Psoas muscle (tissue), 7 donors: ENCODE measurements at regions not wholly inside any gene's neighbourhood (a gene's known extent, or its start where the extent isn't known, plus 50 kb on each side); places are given as distances from the start of the nearest gene placed in this dataset.

Experiments used
- ATAC-seq, 4 donors: fragments of 200-7000 bp; cut with Tn5 transposase; one replicate each; pipeline ENCODE4 v1.9.1; 2020; ENCODE audit warnings: moderate library complexity in 3 of 4, mild to moderate bottlenecking in 2 of 4
- DNase-seq, 2 donors: peaks; one replicate each; pipeline ENCODE4 v3.0.0-alpha.2; 2020
- H3K27ac ChIP-seq: fragments of 200-600 bp; one replicate; pipeline ENCODE4 v1.8.0; 2022
- H3K27me3 ChIP-seq, 3 donors: fragments of 200-600 bp in 1 of 3; one replicate each; pipeline versions ENCODE4 v1.6.1 to v1.8.0; 2013 to 2022; ENCODE audit warnings: low read length in 2 of 3, mild to moderate bottlenecking in 2 of 3, moderate library complexity in 1 of 3; ENCODE audit not compliant: insufficient read depth in 3 of 3
- H3K36me3 ChIP-seq, 2 donors: fragments of 200-600 bp in 1 of 2; one replicate each; pipeline versions ENCODE4 v1.6.1 to v1.8.0; 2013 to 2022; ENCODE audit warnings: low read depth in 1 of 2, mild to moderate bottlenecking in 1 of 2, moderate library complexity in 1 of 2; ENCODE audit not compliant: insufficient read depth in 1 of 2
- H3K4me1 ChIP-seq: fragments of 200-600 bp; one replicate; pipeline ENCODE4 v1.8.0; 2022
- H3K4me3 ChIP-seq: fragments of 200-600 bp; one replicate; pipeline ENCODE4 v1.8.0; 2022; ENCODE audit warnings: mild to moderate bottlenecking
- H3K9me3 ChIP-seq: fragments of 200-600 bp; one replicate; pipeline ENCODE4 v1.8.0; 2022
- WGBS, 3 donors: extraction: QIAGEN DNeasy Blood & Tissue Kit; methylation state at CpG; one replicate each; pipeline versions ENCODE4 v1.1.6 to v1.1.7; 2013; 5-methylcytosine and 5-hydroxymethylcytosine counted together
- intact Hi-C, 2 donors: fragments of 100-400 bp; cut with DNase I; formaldehyde crosslinking; loops; one replicate each; pipeline versions ENCODE4 v1.11.0 to v1.14.2; 2022
- TF ChIP-seq, protein P1 (sequence below): fragments of 200-600 bp; IDR thresholded peaks from one replicate; pipeline ENCODE4 v1.8.0; 2022; ENCODE audit warnings: antibody characterized with exemption
- donor health status: healthy with polysubstance abuse.
- donor health status: DM: no; HTN: no; CAD: no; lungs with moderate emphysema.
- donor health status: Bipolar disorder and iron deficiency.
- donor health status: healthy.
- donor health status: DM: yes; HTN: yes; CAD: no.
- donor health status: DM: no; HTN: no; CAD: no.
- donor health status: DM: yes; HTN: yes; CAD: no.

DNA sequence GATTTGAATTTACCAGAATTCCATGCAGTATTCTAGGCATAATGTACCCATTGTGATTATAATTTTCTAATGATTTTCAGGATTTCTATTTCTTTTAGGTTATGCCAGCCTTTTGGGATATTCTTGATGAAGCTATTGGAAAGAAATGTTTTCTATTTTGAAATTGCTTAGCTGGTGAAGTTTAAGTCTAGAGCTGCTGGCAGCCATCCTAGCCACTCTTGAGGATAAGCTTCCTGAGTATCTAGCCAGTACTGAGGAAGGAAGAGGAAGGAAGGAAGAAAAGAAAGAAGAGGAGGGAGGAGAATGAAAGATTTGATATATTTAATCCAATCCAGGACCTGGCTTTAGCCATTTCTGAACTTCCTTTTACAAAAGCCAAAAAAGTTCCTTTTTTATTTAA, 142.1 kb upstream of the DAB2 start:
- intact Hi-C loops: loop anchor here in 1 of 2 donors (5.0 kb wide), 1 partner anchor 190 kb away; no protein-coding TSS in a partner anchor
- Histone ChIP-seq H3K4me1 (no peaks in the 10 kb centered on the region), H3K27ac (no peak overlapping the region), H3K36me3 (no peaks in the 10 kb centered on the region), H3K4me3 (no peak overlapping the region), H3K9me3 (no peaks in the 10 kb centered on the region), H3K27me3 (no peaks in the 10 kb centered on the region)
- DNase-seq (no peak), ATAC-seq (no peak)
- TF ChIP-seq, protein P1, sequence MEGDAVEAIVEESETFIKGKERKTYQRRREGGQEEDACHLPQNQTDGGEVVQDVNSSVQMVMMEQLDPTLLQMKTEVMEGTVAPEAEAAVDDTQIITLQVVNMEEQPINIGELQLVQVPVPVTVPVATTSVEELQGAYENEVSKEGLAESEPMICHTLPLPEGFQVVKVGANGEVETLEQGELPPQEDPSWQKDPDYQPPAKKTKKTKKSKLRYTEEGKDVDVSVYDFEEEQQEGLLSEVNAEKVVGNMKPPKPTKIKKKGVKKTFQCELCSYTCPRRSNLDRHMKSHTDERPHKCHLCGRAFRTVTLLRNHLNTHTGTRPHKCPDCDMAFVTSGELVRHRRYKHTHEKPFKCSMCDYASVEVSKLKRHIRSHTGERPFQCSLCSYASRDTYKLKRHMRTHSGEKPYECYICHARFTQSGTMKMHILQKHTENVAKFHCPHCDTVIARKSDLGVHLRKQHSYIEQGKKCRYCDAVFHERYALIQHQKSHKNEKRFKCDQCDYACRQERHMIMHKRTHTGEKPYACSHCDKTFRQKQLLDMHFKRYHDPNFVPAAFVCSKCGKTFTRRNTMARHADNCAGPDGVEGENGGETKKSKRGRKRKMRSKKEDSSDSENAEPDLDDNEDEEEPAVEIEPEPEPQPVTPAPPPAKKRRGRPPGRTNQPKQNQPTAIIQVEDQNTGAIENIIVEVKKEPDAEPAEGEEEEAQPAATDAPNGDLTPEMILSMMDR: no peak

DNA sequence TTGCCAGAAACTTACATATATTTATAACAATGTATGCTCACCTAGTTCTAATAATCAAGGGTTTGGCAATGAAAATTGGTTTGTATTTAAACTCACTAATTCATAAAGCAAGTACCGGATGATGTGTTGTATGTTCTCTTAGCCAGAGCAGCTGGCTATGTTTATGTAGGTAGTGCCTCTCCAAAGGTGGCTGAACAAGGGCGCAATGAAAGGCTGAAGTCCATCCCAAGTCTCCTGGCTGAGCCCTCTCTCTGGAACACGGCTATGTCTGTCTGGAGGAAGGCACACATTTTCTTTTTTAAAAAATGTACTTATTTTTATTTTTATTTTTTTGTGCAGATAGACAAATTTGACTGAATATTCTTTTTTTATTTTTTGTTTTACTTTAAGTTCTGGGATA, 141.2 kb upstream of the DAB2 start:
- intact Hi-C loops: loop anchor here in 1 of 2 donors (5.0 kb wide), 1 partner anchor 189 kb away; no protein-coding TSS in a partner anchor
- ATAC-seq (no peak), DNase-seq (no peak)
- no peaks in the 10 kb centered on the region for H3K4me1 ChIP-seq
- no peak overlapping the region for H3K4me3 ChIP-seq
- H3K27me3 ChIP-seq: no peaks in the 10 kb centered on the region
- TF ChIP-seq, protein P1: no peak
- WGBS, 3 donors: 78 to 81% (median 80%) methylated on average over 3 of the region's 3 CpGs
- H3K27ac ChIP-seq: no peak overlapping the region
- no peaks in the 10 kb centered on the region for H3K9me3 ChIP-seq
- H3K36me3 ChIP-seq: no peaks in the 10 kb centered on the region

DNA sequence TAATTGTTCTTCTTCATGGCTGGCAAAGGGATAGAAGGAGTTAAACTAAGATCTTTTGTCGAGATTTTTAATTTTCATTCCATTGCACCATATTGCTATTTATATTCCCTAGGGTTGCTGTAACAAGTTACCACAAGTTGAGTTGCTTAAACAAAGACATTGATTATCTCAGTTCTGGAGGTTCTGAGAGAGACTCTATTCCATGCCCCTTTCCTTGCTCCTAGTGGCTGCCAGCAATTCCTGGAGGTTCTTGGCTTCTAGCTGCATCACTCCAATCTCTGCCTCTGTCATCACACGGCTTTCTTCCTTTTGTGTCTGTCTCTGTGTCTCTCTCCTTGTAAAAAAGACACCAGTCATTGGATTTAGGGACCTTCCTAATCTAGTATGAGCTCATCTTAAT, 136.6 kb upstream of the DAB2 start:
- intact Hi-C loops: no loop called here
- WGBS, 3 donors: 39 to 60% (median 48%) methylated on average over 2 of the region's 2 CpGs

DNA sequence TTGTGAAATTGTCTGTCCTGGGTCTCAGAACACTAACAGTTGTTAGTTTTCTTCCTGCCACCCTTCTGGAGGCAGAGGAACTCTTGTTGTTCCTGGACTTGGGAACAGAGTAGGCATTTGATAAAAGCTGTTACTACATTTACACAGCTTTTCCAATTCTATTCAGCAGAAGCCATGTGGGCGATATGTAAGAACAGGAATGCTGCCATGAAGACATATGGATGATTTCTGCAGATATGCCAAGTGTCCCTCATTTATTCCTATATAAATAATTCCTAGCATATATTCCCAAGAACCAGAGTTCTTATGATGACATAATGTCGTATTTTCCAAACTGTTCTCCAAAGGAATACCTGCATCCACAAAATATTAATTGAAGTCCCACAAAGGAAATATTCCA, 135.9 kb upstream of the DAB2 start:
- Histone ChIP-seq H3K4me1 (no peaks in the 10 kb centered on the region), H3K27ac (no peak overlapping the region), H3K36me3 (no peaks in the 10 kb centered on the region), H3K4me3 (no peak overlapping the region), H3K27me3 (no peaks in the 10 kb centered on the region), H3K9me3 (no peaks in the 10 kb centered on the region)
- WGBS, 3 donors: 92 to 94% (median 94%) methylated on average over 2 of the region's 2 CpGs
- TF ChIP-seq, protein P1: no peak
- ATAC-seq: no peak
- intact Hi-C loops: no loop called here
- DNase-seq: no peak

More for the DNA sequence above, 136.6 kb upstream of the DAB2 start:
- H3K27ac ChIP-seq: no peak overlapping the region
- no peak for DNase-seq
- H3K4me1 ChIP-seq: no peaks in the 10 kb centered on the region
- ATAC-seq: no peak
- H3K4me3 ChIP-seq: no peak overlapping the region
- H3K9me3 ChIP-seq: no peaks in the 10 kb centered on the region
- TF ChIP-seq, protein P1: no peak
- no peaks in the 10 kb centered on the region for H3K36me3 ChIP-seq
- H3K27me3 ChIP-seq: no peaks in the 10 kb centered on the region

DNA sequence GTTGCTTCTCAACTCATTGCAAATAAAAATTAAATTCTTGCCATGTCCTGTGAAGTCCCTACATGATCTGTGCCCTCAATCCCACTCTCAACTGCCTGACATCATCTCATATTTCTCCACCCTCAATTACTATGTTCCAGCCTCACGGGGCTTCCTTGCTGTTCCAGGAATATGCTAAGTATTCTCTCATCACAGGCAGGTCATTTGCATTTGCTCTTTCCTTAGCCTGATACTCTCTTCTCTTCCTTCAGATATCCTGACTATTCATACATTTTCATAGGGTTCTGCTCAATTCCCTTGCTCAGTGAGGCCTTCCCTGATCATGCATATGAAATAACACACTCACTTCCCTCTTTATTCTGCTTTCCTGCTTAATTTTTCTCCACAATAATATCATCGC, 135.1 kb upstream of the DAB2 start:
- intact Hi-C loops: no loop called here

More for the DNA sequence above, 135.1 kb upstream of the DAB2 start:
- 58 to 67% (median 63%) methylated on average over 2 of the region's 2 CpGs for WGBS, 3 donors
- Histone ChIP-seq H3K4me3 (no peak overlapping the region), H3K27me3 (no peaks in the 10 kb centered on the region), H3K9me3 (no peaks in the 10 kb centered on the region), H3K4me1 (no peaks in the 10 kb centered on the region), H3K27ac (no peak overlapping the region), H3K36me3 (no peaks in the 10 kb centered on the region)
- ATAC-seq (no peak), DNase-seq (no peak)
- TF ChIP-seq, protein P1: no peak
